ENCODE measurements at regions not wholly inside any gene's neighbourhood (a gene's known extent, or its start where the extent isn't known, plus 50 kb on each side); places are given as distances from the start of the nearest gene placed in this dataset.
A peak's percentile ranks its signal among the peaks of the same experiment; 100 is the strongest.

- no peak for TF ChIP-seq HINFP (CRISPR knock-in tag; IDR thresholded peaks at IDR 0.05; ENCODE audit: low read depth)
- TF ChIP-seq NKX3-1 (CRISPR knock-in tag; IDR thresholded peaks at IDR 0.05): no peak
- TF ChIP-seq ZNF337 (CRISPR knock-in tag; IDR thresholded peaks at IDR 0.05; ENCODE audit: borderline replicate concordance, low read depth): no peak
Observed at GRCh38 chr3:64444490-64445108, 219.3 kb upstream of the PRICKLE2 start (continued).

GRCh38 chr3:64443546-64444381, 218.5 kb upstream of the PRICKLE2 start:
- ATAC-seq (no peak), FAIRE-seq (no peak), DNase-seq (ENCODE audit: low spot score) (no peak)
- Histone ChIP-seq H3K4me2 (ENCODE audit: low read depth, low read length) (no peak overlapping the region), H2AFZ (ENCODE audit: low read length) (no peak overlapping the region), H4K20me1 (ENCODE audit: insufficient read depth, low read length) (no peaks in the 10 kb centered on the region), H3K36me3 (replicated peaks in 1 of 2; ENCODE audit: control insufficient read depth in 1 of 2, insufficient read depth in 2 of 2, low read length in 2 of 2) (no peaks in the 10 kb centered on the region), H3K79me2 (ENCODE audit: insufficient read depth, low read length) (no peaks in the 10 kb centered on the region), H3K4me1 (ENCODE audit: insufficient read depth, low read length) (no peaks in the 10 kb centered on the region), H3K27me3 (ENCODE audit: control insufficient read depth in 1 of 2, insufficient read depth in 2 of 2, low read length in 2 of 2) (peaks cover 3 to 49% of the 10 kb centered on the region in 2 experiments), H3K4me3 (replicated peaks in 1 of 3; ENCODE audit: insufficient read depth in 1 of 3, low read depth in 2 of 3, low read length in 3 of 3) (no peak overlapping the region), H3K9ac (ENCODE audit: insufficient read depth, low read depth, low read length) (no peak overlapping the region), H3K9me3 (ENCODE audit: low read length) (no peaks in the 10 kb centered on the region), H3K27ac (ENCODE audit: extremely low read length, insufficient read depth, low read length) (no peak overlapping the region)
- TF ChIP-seq CEBPB (IDR thresholded peaks at IDR 0.05; ENCODE audit: borderline replicate concordance, low read depth, low read length) (peak; percentile 36; the same call in 1 of the 2 replicates), JUN (CRISPR knock-in tag; IDR thresholded peaks at IDR 0.05) (no peak)
- 28% methylated on average over 9 of the region's 16 CpGs for WGBS (ENCODE audit: low lambda C conversion rate)
- intact Hi-C loops (cut with micrococcal nuclease; ENCODE audit: unreplicated experiment): no loop called here
- in situ Hi-C loops (cut with HindIII; ENCODE audit: extremely low pct_ligation_motif_present, low pct_unique_long_range_greater_than_20kb): no loop called here
- ChIA-PET POLR2A (no interaction called here), CTCF (ENCODE audit: low intra/inter-chr PET ratio, low total read pairs) (no interaction called here)
- BruUV-seq (replicated peaks): no TSS peak

Data from HepG2 (cell line).